ENCODE measurements at regions not wholly inside any gene's neighbourhood (a gene's known extent, or its start where the extent isn't known, plus 50 kb on each side); places are given as distances from the start of the nearest gene placed in this dataset.

DNA sequence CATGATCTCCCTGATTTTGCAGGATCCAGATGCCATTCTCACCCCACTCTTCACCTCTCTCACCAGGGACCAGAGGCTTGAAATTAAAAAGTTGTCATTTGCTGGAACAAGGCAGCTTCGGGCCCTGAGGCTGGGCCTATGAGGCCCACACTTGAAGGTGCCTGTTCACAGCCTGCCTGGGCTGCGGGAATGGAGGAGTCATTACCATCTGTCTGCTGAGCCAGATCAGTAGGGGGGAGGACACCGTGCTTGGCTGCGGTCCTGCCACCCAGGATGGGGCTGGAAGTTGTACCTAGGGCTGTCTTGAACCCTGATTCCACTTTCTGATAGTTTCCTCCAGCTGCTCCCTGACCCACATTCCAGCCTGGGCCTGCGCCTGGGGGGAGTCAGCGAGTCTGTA, 208.3 kb upstream of the N4BP1 start:
- TF ChIP-seq, protein P1, sequence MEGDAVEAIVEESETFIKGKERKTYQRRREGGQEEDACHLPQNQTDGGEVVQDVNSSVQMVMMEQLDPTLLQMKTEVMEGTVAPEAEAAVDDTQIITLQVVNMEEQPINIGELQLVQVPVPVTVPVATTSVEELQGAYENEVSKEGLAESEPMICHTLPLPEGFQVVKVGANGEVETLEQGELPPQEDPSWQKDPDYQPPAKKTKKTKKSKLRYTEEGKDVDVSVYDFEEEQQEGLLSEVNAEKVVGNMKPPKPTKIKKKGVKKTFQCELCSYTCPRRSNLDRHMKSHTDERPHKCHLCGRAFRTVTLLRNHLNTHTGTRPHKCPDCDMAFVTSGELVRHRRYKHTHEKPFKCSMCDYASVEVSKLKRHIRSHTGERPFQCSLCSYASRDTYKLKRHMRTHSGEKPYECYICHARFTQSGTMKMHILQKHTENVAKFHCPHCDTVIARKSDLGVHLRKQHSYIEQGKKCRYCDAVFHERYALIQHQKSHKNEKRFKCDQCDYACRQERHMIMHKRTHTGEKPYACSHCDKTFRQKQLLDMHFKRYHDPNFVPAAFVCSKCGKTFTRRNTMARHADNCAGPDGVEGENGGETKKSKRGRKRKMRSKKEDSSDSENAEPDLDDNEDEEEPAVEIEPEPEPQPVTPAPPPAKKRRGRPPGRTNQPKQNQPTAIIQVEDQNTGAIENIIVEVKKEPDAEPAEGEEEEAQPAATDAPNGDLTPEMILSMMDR (IDR thresholded peaks at IDR 0.05), result no peak
- DNase-seq (no peak), ATAC-seq (no peak)
- Histone ChIP-seq H3K4me1 (no peaks in the 10 kb centered on the region), H3K9me3 (no peaks in the 10 kb centered on the region), H3K4me3 (no peak overlapping the region), H3K36me3 (ENCODE audit: insufficient read depth in 1 of 2, low read depth in 1 of 2) (no peaks in the 10 kb centered on the region), H3K27me3 (ENCODE audit: insufficient read depth in 3 of 3, low read length in 2 of 3) (peaks cover 0 to 15% (median 7%) of the 10 kb centered on the region in 3 donors), H3K27ac (no peak overlapping the region)
- WGBS, 3 donors, result 72 to 78% (median 76%) methylated on average over 6 of the region's 6 CpGs
- intact Hi-C loops (cut with DNase I), result no loop called here

DNA sequence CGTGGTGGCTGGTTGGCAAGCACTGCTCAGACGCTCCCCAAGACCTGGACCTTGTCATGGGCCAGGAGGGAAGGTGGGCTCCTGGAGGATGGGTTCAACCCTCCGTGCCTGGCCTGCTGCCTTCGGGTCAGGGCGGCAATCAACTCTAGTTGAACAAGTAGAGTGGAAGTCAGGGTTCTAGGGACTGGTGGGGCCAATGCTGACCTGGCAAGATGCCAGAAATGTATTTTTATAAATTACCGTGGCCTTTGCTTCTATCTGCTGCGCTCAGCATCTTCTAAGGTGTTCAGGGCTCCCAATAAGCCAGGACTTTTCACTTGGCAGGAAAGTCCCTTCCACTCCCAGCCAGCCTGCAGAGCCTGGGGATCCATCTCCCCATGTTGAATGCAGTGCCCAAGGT, 207.1 kb upstream of the N4BP1 start:
- no peaks in the 10 kb centered on the region for H3K36me3 ChIP-seq (ENCODE audit: insufficient read depth in 1 of 2, low read depth in 1 of 2)
- ATAC-seq (no peak), DNase-seq (no peak)
- no peak overlapping the region for H3K27ac ChIP-seq
- H3K27me3 ChIP-seq (ENCODE audit: insufficient read depth in 3 of 3, low read length in 2 of 3), result peaks cover 0 to 26% (median 8%) of the 10 kb centered on the region in 3 donors
- WGBS, 3 donors, result 74 to 85% (median 77%) methylated on average over 7 of the region's 7 CpGs
- intact Hi-C loops (cut with DNase I), result no loop called here
- H3K4me3 ChIP-seq, result no peak overlapping the region
- TF ChIP-seq, protein P1 (IDR thresholded peaks at IDR 0.05), result no peak
- H3K4me1 ChIP-seq, result no peaks in the 10 kb centered on the region
- no peaks in the 10 kb centered on the region for H3K9me3 ChIP-seq

DNA sequence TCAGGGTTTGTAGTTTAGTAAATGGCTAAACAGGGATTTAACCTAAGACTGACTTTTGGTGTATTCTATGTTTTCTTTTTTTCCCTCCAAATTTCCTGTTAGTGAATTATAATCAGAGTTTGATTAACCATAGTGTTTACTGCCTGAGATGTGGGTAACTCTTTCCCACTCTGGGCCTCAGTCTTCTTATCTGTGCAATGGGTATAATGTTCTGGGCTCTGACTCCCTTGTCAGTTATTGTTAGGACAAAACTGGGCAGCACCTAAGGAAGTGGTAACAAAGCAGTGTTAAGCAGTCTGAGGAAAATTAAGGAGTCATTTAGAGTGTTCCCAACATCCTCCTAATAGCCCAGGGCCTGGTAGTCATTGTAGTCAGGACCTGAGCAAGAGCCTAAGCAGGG, 206.4 kb upstream of the N4BP1 start:
- Histone ChIP-seq H3K27me3 (ENCODE audit: insufficient read depth in 3 of 3, low read length in 2 of 3) (peaks cover 3 to 32% (median 8%) of the 10 kb centered on the region in 3 donors), H3K4me1 (no peaks in the 10 kb centered on the region), H3K4me3 (no peak overlapping the region), H3K36me3 (ENCODE audit: insufficient read depth in 1 of 2, low read depth in 1 of 2) (no peaks in the 10 kb centered on the region), H3K27ac (no peak overlapping the region), H3K9me3 (no peaks in the 10 kb centered on the region)
- TF ChIP-seq, protein P1 (IDR thresholded peaks at IDR 0.05), result no peak
- intact Hi-C loops (cut with DNase I), result no loop called here
- ATAC-seq, result no peak
- no peak for DNase-seq

DNA sequence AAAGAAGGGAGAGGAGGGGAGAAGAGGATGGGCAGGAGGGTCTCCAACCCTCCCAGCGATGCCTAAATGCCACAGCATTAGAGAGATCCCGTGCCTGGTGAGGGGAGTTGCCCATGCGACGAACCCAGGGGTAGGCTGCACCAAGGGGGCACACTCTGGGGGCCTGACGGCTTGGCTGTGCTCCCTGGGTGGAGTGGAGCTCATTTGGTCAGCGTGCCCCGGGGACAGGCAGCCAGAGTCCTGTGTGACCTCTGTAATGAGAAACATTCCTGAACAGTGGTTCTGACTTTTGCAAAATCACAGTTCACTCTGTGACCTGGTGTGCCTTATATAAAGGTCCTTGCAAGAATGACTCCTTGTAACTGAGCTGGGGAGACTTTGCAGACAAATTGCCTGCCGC, 205.0 kb upstream of the N4BP1 start:
- no peaks in the 10 kb centered on the region for H3K4me1 ChIP-seq
- 49 to 51% (median 49%) methylated on average over 8 of the region's 8 CpGs for WGBS, 3 donors

DNA sequence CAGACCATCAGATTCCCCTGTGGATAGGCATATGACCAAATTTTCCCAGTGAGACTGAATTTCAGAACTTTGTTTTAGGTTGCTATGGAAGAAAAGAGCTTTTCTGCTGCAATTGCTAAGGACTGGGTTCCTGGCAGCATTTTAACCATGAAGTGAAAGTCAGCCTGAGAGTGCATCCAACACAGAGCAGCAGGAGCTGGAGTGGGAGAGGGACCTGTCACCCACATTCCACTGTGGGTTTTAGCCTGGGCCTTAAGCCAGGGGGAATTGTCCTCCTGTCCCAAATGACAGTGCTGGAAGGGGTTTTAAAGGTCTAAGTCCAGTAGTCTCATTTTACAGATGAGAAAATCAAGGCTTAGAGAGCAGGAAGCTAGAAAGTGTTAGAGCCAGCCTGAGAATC, 203.5 kb upstream of the N4BP1 start:
- TF ChIP-seq, protein P1 (IDR thresholded peaks at IDR 0.05), result no peak
- DNase-seq, result no peak
- intact Hi-C loops (cut with DNase I), result no loop called here
- no peak for ATAC-seq
- H3K4me1 ChIP-seq, result no peaks in the 10 kb centered on the region
- H3K27me3 ChIP-seq (ENCODE audit: insufficient read depth in 3 of 3, low read length in 2 of 3), result peaks cover 7 to 53% (median 11%) of the 10 kb centered on the region in 3 donors
- H3K4me3 ChIP-seq, result no peak overlapping the region
- H3K27ac ChIP-seq, result no peak overlapping the region
- no peaks in the 10 kb centered on the region for H3K9me3 ChIP-seq
- no peaks in the 10 kb centered on the region for H3K36me3 ChIP-seq (ENCODE audit: insufficient read depth in 1 of 2, low read depth in 1 of 2)

More for the DNA sequence above, 205.0 kb upstream of the N4BP1 start:
- H3K36me3 ChIP-seq (ENCODE audit: insufficient read depth in 1 of 2, low read depth in 1 of 2), result no peaks in the 10 kb centered on the region
- no peak for DNase-seq
- TF ChIP-seq, protein P1 (IDR thresholded peaks at IDR 0.05), result no peak
- ATAC-seq, result no peak
- no peak overlapping the region for H3K27ac ChIP-seq
- peaks cover 7 to 46% (median 8%) of the 10 kb centered on the region in 3 donors for H3K27me3 ChIP-seq (ENCODE audit: insufficient read depth in 3 of 3, low read length in 2 of 3)
- intact Hi-C loops (cut with DNase I), result no loop called here
- H3K9me3 ChIP-seq, result no peaks in the 10 kb centered on the region
- no peak overlapping the region for H3K4me3 ChIP-seq

Data from psoas muscle (tissue), 7 donors.